Sigmoid colon (tissue), 6 donors: ENCODE measurements at regions not wholly inside any gene's neighbourhood (a gene's known extent, or its start where the extent isn't known, plus 50 kb on each side); places are given as distances from the start of the nearest gene placed in this dataset.

Experiments
- DNase-seq: peaks from one replicate; pipeline ENCODE4 v3.0.0-alpha.2; 2019
- H3K27ac ChIP-seq, 4 donors: fragments of 200-600 bp; sonication (generic); one replicate each; pipeline ENCODE4 v1.5.1; 2016 to 2019; ENCODE audit warnings: mild to moderate bottlenecking in 1 of 4
- H3K27me3 ChIP-seq, 3 donors: fragments of 200-600 bp; sonication (generic); one replicate each; pipeline ENCODE4 v1.5.1; 2019; ENCODE audit warnings: mild to moderate bottlenecking in 1 of 3
- H3K36me3 ChIP-seq, 4 donors: fragments of 200-600 bp; sonication (generic); one replicate each; pipeline ENCODE4 v1.5.1; 2016 to 2019
- H3K4me1 ChIP-seq, 4 donors: fragments of 200-600 bp; sonication (generic); one replicate each; pipeline ENCODE4 v1.5.1; 2017 to 2019
- H3K4me3 ChIP-seq, 4 donors: fragments of 200-600 bp; sonication (generic); one replicate each; pipeline ENCODE4 v1.5.1; 2017 to 2019; ENCODE audit warnings: mild to moderate bottlenecking in 2 of 4, moderate library complexity in 1 of 4
- H3K9me3 ChIP-seq, 4 donors: fragments of 200-600 bp in 3 of 4; sonication (generic) in 3 of 4; one replicate each; pipeline versions ENCODE4 v1.5.1 to v1.6.1; 2013 to 2019
- CTCF ChIP-seq, 4 experiments: fragments of 450-650 bp in 3 of 4; fragments of 200-600 bp in 1 of 4; IDR thresholded peaks; one replicate each; pipeline ENCODE4 v1.5.1; 2016 to 2019; ENCODE audit warnings: antibody characterized with exemption in 4 of 4, mild to moderate bottlenecking in 3 of 4, moderate library complexity in 2 of 4
- EP300 ChIP-seq, 4 donors: sonication (generic); formaldehyde crosslinking; IDR thresholded peaks; one replicate each; pipeline ENCODE4 v1.6.1; 2017; ENCODE audit warnings: antibody characterized with exemption in 4 of 4
- POLR2A ChIP-seq, 2 donors: fragments of 450-650 bp; IDR thresholded peaks; one replicate each; pipeline ENCODE4 v1.6.1; 2016; ENCODE audit warnings: antibody characterized with exemption in 2 of 2, mild to moderate bottlenecking in 2 of 2, moderate library complexity in 2 of 2
- POLR2AphosphoS5 ChIP-seq, 4 donors: sonication (generic); formaldehyde crosslinking; IDR thresholded peaks; one replicate each; pipeline ENCODE4 v1.6.1; 2017; ENCODE audit warnings: antibody characterized with exemption in 4 of 4
- whole genome bisulfite sequencing, 2 donors: extraction: QIAGEN DNeasy Blood & Tissue Kit; methylation state at CpG; one replicate each; pipeline ENCODE4 v1.1.7; 2013; 5-methylcytosine and 5-hydroxymethylcytosine counted together
- intact Hi-C: fragments of 100-400 bp; cut with DNase I; formaldehyde crosslinking; loops from one replicate; pipeline ENCODE4 v1.15.1; 2023
- donor health status: healthy with polysubstance abuse.
- donor health status: healthy.

GRCh38 chr14:45434221-45434620, 181.2 kb upstream of the MIS18BP1 start:
- TF ChIP-seq EP300 (IDR thresholded peaks at IDR 0.05) (no peak), POLR2A (IDR thresholded peaks at IDR 0.05) (no peak), CTCF (IDR thresholded peaks at IDR 0.05) (no peak), POLR2AphosphoS5 (IDR thresholded peaks at IDR 0.05) (no peak)
- Histone ChIP-seq H3K27me3 (no peaks in the 10 kb centered on the region), H3K36me3 (no peaks in the 10 kb centered on the region), H3K9me3 (no peaks in the 10 kb centered on the region), H3K4me3 (no peak overlapping the region), H3K4me1 (no peaks in the 10 kb centered on the region), H3K27ac (no peak overlapping the region)
- intact Hi-C loops: no loop called here
- no peak for DNase-seq
- WGBS, 2 donors: 25 to 40% methylated on average over 1 of the region's 1 CpG

- Histone ChIP-seq H3K9me3 (no peaks in the 10 kb centered on the region), H3K36me3 (no peaks in the 10 kb centered on the region), H3K4me3 (no peak overlapping the region), H3K4me1 (peaks cover 0 to 17% (median 0%) of the 10 kb centered on the region in 4 donors), H3K27ac (no peak overlapping the region), H3K27me3 (no peaks in the 10 kb centered on the region)
- DNase-seq: no peak
- TF ChIP-seq CTCF (IDR thresholded peaks at IDR 0.05) (peak; percentile 25 to 63 (median 38)), EP300 (IDR thresholded peaks at IDR 0.05) (no peak)
- intact Hi-C loops: loop anchor here (2.0 to 10.0 kb wide), 4 partner anchors 100 to 916 kb away; no protein-coding TSS in a partner anchor
- WGBS, 2 donors: 0 to 2% methylated on average over 2 of the region's 2 CpGs
These were observed 173.8 kb upstream of the MIS18BP1 start for GRCh38 chr14:45426685-45427282.

- no peak for DNase-seq
- no peaks in the 10 kb centered on the region for H3K4me1 ChIP-seq
- H3K27me3 ChIP-seq: no peaks in the 10 kb centered on the region
- intact Hi-C loops: no loop called here
- H3K4me3 ChIP-seq: no peak overlapping the region
- TF ChIP-seq POLR2AphosphoS5 (IDR thresholded peaks at IDR 0.05) (no peak), CTCF (IDR thresholded peaks at IDR 0.05) (no peak), EP300 (IDR thresholded peaks at IDR 0.05) (no peak)
- no peaks in the 10 kb centered on the region for H3K36me3 ChIP-seq
- H3K9me3 ChIP-seq: no peaks in the 10 kb centered on the region
- H3K27ac ChIP-seq: no peak overlapping the region
- 67 to 68% methylated on average over 2 of the region's 2 CpGs for WGBS, 2 donors
These were observed 153.9 kb upstream of the MIS18BP1 start for GRCh38 chr14:45406942-45407341.

GRCh38 chr14:45400950-45401640, 148.1 kb upstream of the MIS18BP1 start:
- no peak overlapping the region for H3K4me3 ChIP-seq
- TF ChIP-seq CTCF (IDR thresholded peaks at IDR 0.05) (no peak), EP300 (IDR thresholded peaks at IDR 0.05) (no peak), POLR2A (IDR thresholded peaks at IDR 0.05) (no peak), POLR2AphosphoS5 (IDR thresholded peaks at IDR 0.05) (no peak)
- WGBS, 2 donors: 46 to 47% methylated on average over 4 of the region's 4 CpGs
- DNase-seq: no peak
- H3K27me3 ChIP-seq: no peaks in the 10 kb centered on the region
- H3K9me3 ChIP-seq: no peaks in the 10 kb centered on the region
- no peak overlapping the region for H3K27ac ChIP-seq
- H3K4me1 ChIP-seq: no peaks in the 10 kb centered on the region
- no peaks in the 10 kb centered on the region for H3K36me3 ChIP-seq
- intact Hi-C loops: no loop called here
